AG09309 (cell line): ENCODE measurements at regions not wholly inside any gene's neighbourhood (a gene's known extent, or its start where the extent isn't known, plus 50 kb on each side); places are given as distances from the start of the nearest gene placed in this dataset.
"Not testable (repeated sequence)": the region's sequence is repeated elsewhere in the genome, so short reads cannot be mapped to it uniquely, and the experiment has no call there.

Experiments used
- DNase-seq: peaks from one replicate; pipeline ENCODE4 v3.0.0-alpha.2; 2010; ENCODE audit warnings: low read depth
- H3K4me3 ChIP-seq: 2 replicates; pipeline ENCODE4 v1.5.1; 2011; ENCODE audit warnings: mild to moderate bottlenecking, low read depth, low read length, moderate library complexity; ENCODE audit not compliant: control insufficient read depth
- CTCF ChIP-seq: IDR thresholded peaks from 2 replicates; pipeline ENCODE4 v1.5.1; 2011; ENCODE audit warnings: mild to moderate bottlenecking, low read depth, low read length, inconsistent platforms; ENCODE audit not compliant: insufficient read depth, control insufficient read depth; ENCODE audit errors: missing control alignments

GRCh38 chr5:125064621-125065438 is 318.4 kb upstream of the ZNF608 start:
- H3K4me3 ChIP-seq: no peak overlapping the region

GRCh38 chr5:125065741-125066140 is 319.3 kb upstream of the ZNF608 start:
- no peak for TF ChIP-seq CTCF
- DNase-seq: no peak
- no peak overlapping the region for H3K4me3 ChIP-seq

More at GRCh38 chr5:125064621-125065438, 318.4 kb upstream of the ZNF608 start:
- no peak for DNase-seq
- TF ChIP-seq CTCF: no peak

GRCh38 chr5:125070961-125071360 is 324.5 kb upstream of the ZNF608 start:
- H3K4me3 ChIP-seq: no peak overlapping the region
- DNase-seq: no peak
- no peak for TF ChIP-seq CTCF

GRCh38 chr5:125073090-125073489 is 326.7 kb upstream of the ZNF608 start:
- TF ChIP-seq CTCF: no peak
- no peak for DNase-seq
- no peak overlapping the region for H3K4me3 ChIP-seq

GRCh38 chr5:125075567-125075966 is 329.1 kb upstream of the ZNF608 start:
- no peak for DNase-seq
- H3K4me3 ChIP-seq: no peak overlapping the region
- TF ChIP-seq CTCF: no peak

- not testable (repeated sequence) for DNase-seq, H3K4me3 ChIP-seq
These were observed 332.6 kb upstream of the ZNF608 start for GRCh38 chr5:125079028-125079427.

- no peak for DNase-seq
- TF ChIP-seq CTCF: no peak
- no peak overlapping the region for H3K4me3 ChIP-seq
These were observed 334.7 kb upstream of the ZNF608 start for GRCh38 chr5:125081101-125081500.
